Urothelium cell line (cell line): ENCODE measurements at regions not wholly inside any gene's neighbourhood (a gene's known extent, or its start where the extent isn't known, plus 50 kb on each side); places are given as distances from the start of the nearest gene placed in this dataset.

Source experiments
- DNase-seq: peaks from one replicate; pipeline ENCODE4 v3.0.0; 2011; ENCODE audit warnings: low spot score, mixed read lengths
- FAIRE-seq: peaks from 2 replicates; lab custom pipeline; 2011; peaks lifted over from hg19 to GRCh38; lab: Jason Lieb, UNC

DNA sequence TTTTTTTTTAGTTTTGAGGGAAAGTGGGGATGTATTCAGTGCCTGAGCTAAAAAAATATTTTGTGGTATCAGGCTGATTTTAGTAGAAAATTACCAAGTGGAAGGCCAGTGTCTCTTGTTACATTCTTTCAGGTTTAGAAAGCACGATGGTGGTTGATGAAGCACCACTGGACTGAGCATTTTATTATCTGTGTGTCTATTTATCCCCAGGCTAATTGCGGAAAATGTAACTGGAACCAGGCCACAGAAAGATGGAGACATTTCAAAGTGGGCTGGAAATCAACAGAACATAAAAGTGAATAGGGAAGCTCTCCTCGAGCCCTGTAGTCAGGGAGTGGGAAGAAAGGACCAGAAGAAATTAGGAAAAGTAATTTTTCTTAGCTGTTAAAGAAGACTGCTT lies 261.0 kb downstream of the STK31 start:
- no peak for DNase-seq
- FAIRE-seq = no peak

DNA sequence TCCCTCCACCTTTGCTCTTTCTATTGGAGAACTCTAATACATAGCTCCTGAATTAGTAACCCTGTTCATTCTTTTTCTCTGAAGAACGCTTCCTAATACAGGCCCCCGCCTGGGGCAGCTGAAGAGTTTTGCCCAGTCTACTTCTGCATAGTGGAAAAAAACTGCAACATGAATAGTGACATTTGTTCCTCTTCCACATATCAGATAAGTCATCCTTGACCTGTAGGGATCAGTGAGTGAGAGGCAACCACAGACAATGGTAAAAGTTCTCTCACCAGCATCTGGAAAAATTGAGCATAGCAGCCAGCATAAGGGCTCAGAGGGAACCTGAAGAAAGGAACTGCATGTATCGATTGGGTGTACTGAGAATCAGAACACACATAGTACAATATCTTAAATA lies 262.0 kb downstream of the STK31 start:
- DNase-seq (no peak), FAIRE-seq (no peak)

- FAIRE-seq (no peak), DNase-seq (no peak)
Observed at GRCh38 chr7:23973264-23973663, 263.2 kb downstream of the STK31 start.

DNA sequence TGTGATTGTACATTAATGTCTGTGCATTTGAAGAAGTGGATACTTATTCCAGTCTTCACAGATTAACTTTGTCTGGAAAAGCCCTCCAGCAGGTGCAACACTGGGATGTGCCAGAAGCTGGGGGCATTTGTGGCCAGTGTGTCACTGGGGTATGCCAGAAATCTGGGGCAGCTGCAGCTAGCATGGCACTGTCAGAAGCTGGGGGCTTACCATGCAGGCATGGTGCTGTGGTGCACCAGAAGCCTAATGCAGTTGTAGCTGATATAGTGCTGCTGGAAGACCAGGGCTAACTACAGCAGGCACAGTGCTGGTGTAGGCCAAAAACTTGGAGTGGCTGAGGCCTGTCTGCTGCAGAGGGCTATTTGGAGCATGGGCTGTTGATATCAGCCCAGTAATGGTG lies 270.1 kb downstream of the STK31 start:
- DNase-seq (no peak), FAIRE-seq (no peak)

- FAIRE-seq = no peak
- no peak for DNase-seq
Observed at GRCh38 chr7:23981314-23981713, 271.3 kb downstream of the STK31 start.

- DNase-seq (no peak), FAIRE-seq (no peak)
Observed at GRCh38 chr7:23981758-23982157, 271.7 kb downstream of the STK31 start.

DNA sequence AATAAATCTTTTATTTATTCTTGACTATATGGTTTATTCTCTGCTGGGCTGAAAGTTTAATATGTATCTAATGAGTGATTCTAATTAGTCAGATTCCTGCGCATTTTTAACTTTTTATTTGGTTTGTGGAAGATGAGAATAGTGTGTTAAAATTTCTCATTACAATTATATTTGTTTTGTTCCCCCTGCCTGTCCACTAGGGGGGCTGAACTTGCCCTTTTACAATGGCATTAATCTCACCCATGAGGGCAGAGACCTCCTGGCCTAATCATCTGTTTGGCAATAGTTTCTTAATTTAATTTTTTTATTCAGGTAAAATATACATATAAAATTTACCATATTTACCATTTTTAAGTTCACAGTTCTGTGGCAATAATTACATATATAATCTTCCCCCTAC lies 278.5 kb upstream of the NPY start:
- FAIRE-seq (no peak), DNase-seq (no peak)

- FAIRE-seq (no peak), DNase-seq (no peak)
Observed at GRCh38 chr7:24010495-24010894, 273.5 kb upstream of the NPY start.

GRCh38 chr7:24017519-24017918 lies 266.5 kb upstream of the NPY start:
- FAIRE-seq (no peak), DNase-seq (no peak)

GRCh38 chr7:24018331-24018730 lies 265.7 kb upstream of the NPY start:
- DNase-seq (no peak), FAIRE-seq (no peak)

DNA sequence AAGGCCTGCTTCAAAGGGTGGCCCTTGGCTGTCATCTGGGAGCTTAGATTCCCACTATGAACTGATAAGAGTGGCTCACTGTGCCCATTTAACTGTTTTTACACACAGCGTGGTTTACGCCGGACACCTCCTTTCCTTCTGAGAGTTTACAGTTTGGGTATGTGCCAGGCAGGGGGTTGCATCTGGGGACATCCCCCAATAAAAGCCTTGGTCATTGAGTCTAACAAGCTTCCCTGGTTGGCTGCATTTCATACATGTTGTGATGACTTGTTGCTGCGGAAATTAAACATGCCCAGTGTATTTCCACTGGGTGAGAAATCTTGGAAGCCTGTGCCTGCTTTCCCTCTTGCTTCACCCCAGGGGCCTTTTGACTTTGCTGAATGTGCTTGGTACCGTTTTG lies 264.1 kb upstream of the NPY start:
- no peak for FAIRE-seq
- no peak for DNase-seq

DNA sequence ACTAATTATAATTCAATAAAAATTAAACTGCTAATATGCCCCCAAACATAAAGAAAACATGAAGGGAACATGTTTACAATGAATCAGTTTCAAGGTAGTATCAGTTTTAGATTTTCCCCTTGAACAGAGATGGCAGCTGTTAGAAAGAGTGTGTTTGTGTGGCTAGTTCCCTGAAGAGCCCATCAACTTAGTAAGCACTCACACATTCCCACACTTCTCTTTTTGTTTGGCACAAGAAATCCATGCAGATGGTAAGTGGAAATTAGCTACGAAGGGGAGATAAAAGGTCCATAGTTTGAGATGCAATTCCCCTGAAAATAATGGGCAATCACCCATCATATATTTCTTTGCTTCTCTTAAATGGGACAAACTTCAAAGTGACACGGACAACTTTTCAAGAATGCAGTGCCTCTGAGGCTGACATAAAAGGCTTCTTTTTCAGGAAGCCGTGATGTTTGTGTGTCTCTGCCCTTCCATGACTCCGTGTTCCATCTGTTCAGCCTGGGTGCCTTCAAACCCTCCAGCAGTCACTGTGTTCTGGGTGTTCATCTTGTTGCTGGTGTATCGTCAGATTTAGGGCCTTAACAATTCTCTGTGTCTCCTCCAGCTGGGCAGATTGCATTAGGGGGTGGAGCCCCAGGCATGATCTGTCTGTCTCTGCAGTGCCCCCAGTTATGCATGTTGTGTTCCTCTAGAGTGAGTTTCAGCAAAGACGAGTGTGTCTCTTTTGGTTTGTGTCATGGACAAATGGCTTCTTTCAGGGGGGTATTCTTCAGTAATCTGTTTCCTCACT lies 259.5 kb upstream of the NPY start:
- DNase-seq = peak; percentile 11

DNA sequence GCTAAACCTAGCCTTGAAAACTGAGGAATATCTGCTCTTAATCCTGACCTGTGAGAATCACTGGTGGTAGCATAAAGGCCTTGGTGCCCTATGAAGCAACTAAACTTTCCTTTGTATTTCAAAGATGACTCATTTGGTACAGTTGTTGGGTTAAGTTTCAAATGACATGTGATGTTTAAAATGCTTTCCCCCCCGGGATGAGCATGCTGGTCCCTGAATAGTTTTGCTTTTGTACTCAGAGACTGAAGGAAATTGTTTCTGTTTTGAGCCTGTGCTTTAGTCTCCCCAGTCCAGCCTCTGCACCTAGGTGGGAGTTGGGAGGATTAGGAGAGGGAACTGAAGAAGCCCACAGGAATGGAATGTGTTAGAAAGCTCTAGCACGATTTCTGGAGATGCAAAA lies 258.9 kb upstream of the NPY start:
- DNase-seq = peak; percentile 31
- no peak for FAIRE-seq

More for the DNA sequence above, 259.5 kb upstream of the NPY start:
- FAIRE-seq = no peak

GRCh38 chr7:24025765-24026164 lies 258.2 kb upstream of the NPY start:
- FAIRE-seq = no peak
- DNase-seq = no peak

DNA sequence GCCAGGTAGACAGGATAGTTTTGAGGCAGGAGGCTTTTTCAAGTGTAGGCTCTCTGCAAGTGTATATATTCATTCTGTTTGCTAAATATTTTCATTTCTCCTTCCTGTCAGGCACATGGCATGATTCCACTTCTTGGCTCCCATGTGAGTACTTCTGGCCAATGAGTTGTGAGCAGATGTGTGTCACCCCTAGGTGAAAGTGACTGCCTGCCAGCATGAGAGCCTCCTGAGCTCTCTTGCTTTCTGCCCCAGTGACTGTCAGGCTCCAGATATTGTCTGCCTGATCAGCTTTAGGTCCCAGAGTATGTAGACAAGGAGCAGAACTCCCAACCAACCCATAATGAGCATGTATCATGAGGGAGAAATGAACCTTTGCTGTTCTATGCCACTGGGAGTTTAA lies 257.6 kb upstream of the NPY start:
- DNase-seq = no peak
- FAIRE-seq = peak; percentile 68

DNA sequence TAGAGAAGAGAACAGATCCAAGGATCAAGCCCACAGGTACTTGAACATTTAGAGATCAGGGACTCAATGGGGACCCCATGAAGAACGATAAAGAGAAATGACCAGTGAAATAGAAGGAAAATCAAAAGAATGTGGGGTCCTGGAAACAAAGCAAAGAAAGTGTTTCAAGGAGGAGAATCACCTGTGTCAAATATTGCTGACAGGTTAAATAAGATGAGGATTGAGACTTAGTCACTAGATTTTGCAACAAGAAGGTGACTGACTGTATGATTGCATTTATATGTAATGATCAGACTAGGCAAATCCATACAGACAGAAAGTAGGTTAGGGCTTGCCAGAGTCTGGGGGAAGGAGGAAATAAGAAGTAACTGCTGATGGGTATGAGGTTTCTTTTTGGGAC lies 254.9 kb upstream of the NPY start:
- no peak for FAIRE-seq
- DNase-seq = no peak

DNA sequence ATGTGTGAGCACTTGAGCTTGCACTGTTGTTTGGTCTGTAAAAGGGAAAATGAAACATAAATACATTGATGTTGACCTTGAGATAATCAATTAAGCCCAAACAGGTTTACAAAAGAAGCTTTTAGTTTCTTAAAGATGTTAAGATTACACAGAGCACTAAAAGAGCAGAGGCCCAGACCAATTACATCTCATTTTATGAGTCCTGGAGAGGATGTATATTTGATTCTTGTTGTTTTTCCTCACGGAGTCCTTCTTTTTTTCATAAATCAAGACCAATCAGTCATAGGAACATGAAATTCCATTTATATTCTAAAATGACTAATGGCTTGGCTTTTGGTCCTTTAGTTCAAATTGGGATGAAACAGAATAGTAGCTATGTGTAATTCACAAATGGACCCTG lies 249.7 kb upstream of the NPY start:
- no peak for FAIRE-seq

DNA sequence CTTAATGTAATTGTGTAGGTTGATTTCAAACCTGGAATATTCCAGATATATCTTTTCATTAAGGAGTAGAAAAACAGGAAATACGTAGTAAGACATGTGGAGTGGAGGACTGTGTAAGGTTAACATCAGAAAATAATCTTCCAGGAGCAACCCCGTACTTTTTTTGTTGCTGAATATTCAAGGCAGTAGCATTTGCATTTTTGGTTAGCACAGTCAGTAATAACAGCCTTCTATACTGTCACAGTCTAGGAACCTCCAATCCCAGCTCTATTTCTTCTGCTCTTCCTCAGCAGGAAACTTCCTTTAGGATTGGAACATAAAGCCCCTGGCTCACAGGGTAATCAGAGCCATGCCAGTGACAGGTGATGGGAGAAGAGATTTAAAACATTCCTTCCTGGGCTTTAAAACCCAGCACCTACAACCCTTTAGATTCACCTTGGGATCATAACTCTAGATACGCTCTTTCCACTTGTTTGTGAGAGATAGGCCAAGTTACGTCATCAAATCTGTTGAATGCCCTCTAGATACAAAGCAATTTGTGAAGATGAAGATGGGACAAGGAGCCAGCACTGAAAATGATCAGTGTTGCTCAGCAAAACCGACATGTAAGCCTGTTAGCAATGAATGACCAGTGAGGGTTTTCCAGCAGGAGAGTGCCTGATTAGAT lies 248.5 kb upstream of the NPY start:
- no peak for FAIRE-seq
- DNase-seq = no peak

More for the DNA sequence above, 249.7 kb upstream of the NPY start:
- no peak for DNase-seq

DNA sequence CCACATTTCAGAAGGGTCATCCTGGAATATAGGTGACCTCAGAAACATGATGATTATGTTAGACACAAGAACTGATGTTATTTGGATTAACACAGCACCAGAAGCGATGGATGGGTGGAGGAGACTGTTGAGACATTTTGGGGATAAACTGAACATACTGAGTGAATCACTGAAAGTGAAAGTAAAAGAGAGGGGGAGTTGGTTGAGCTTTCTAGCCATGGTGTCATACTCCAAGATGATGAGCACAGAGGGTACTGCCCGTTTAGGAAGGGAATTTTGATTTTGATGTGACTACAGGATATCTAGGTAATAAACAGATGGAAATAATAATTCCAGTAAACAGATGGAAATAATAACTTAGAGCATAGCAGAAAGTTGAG lies 248.0 kb upstream of the NPY start:
- no peak for FAIRE-seq

DNA sequence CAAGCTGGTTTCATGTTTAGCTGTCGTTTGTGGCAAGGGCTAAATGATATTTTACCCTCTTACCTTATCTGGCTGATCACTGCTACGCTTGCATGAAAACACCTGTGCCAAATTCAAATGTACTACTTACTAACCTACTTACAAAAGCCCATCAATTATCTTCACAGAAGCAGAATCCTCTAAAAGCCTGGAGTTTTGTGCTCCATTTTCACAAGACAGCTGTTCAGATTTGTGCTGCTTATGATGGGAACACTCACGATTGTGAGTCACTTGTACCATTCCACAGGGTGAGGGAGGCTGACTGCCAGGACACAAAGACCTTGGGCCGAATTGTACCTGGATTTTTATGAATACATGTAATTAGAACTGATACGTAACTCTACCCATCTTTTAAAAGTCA lies 245.0 kb upstream of the NPY start:
- FAIRE-seq = no peak
- no peak for DNase-seq

More for the DNA sequence above, 248.0 kb upstream of the NPY start:
- DNase-seq = no peak

GRCh38 chr7:24039991-24040624 lies 243.9 kb upstream of the NPY start:
- no peak for DNase-seq
- FAIRE-seq = no peak

- DNase-seq (no peak), FAIRE-seq (no peak)
Observed at GRCh38 chr7:24042028-24042427, 242.0 kb upstream of the NPY start.
